ENCODE measurements at regions not wholly inside any gene's neighbourhood (a gene's known extent, or its start where the extent isn't known, plus 50 kb on each side); places are given as distances from the start of the nearest gene placed in this dataset.

DNA sequence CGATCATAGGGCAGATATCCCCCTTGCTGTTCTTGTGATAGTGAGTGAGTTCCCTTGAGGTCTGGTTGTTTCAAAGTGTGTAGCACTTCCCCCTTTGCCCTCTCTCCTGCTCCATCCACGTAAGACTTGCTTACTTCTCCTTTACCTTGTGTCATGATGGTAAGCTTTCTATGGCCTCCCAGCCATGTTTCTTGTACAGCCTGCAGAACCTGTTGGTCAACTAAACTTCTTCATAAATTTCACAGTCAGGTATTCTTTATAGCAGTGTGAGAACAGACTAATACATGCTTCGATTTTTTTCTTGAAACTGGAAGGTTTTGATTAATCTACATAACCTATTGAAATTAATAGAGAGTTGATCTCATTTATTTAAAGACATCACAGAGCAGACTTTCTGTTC is 302.5 kb upstream of the PBX1 start:
- TF ChIP-seq, protein P1, sequence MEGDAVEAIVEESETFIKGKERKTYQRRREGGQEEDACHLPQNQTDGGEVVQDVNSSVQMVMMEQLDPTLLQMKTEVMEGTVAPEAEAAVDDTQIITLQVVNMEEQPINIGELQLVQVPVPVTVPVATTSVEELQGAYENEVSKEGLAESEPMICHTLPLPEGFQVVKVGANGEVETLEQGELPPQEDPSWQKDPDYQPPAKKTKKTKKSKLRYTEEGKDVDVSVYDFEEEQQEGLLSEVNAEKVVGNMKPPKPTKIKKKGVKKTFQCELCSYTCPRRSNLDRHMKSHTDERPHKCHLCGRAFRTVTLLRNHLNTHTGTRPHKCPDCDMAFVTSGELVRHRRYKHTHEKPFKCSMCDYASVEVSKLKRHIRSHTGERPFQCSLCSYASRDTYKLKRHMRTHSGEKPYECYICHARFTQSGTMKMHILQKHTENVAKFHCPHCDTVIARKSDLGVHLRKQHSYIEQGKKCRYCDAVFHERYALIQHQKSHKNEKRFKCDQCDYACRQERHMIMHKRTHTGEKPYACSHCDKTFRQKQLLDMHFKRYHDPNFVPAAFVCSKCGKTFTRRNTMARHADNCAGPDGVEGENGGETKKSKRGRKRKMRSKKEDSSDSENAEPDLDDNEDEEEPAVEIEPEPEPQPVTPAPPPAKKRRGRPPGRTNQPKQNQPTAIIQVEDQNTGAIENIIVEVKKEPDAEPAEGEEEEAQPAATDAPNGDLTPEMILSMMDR (IDR thresholded peaks at IDR 0.05; ENCODE audit: insufficient read depth, missing control alignments) = no peak
- DNase-seq (ENCODE audit: insufficient read length, low spot score) (no peak), FAIRE-seq (no peak)

DNA sequence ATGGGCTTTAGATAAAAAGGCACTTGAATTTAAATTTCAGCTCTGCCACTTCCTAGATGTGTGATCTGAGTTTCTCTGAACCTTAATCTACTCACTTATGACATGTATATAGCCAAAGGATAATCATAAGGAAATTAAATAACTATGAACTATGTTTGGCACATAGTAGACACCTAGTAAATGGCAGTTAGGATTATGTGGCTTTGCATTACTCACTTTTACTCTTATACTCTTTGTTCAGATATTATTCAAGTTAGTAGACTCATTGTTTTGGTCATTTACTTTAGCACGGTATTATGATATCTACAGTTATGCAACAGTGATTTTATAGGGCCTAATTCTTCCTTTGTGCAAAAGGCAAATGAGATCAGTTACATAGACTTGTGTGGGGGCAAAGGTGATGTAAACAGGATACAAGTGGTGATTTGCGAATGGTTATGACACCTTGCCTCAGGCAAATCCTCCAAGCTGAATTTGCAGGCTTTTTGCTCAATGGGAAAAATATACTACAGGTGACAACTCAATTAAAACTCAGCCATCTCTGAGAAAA is 297.2 kb upstream of the PBX1 start:
- no peak for FAIRE-seq
- no peak for DNase-seq (ENCODE audit: insufficient read length, low spot score)

DNA sequence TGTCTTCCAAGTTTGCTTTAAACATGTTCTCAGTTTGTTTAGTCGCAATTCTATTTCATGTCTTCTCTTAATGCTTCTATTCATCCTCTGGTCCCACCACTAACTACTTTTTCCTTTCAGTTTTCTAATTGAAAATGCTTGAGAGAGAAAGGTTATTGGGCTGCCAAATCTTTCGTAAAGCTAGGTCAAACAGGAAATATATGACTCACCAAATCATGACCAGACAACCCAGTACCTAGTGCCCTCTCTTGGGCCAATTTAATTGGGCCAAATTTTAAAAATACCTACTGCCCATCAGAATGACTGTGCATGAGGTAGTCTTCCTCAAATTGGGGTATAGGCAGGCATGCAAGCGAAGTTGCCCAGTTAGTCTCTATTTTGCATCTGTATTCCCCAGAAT is 295.4 kb upstream of the PBX1 start:
- TF ChIP-seq, protein P1 (IDR thresholded peaks at IDR 0.05; ENCODE audit: insufficient read depth, missing control alignments) = no peak
- FAIRE-seq (peak; percentile 6), DNase-seq (ENCODE audit: insufficient read length, low spot score) (no peak)

More for the DNA sequence above, 297.2 kb upstream of the PBX1 start:
- TF ChIP-seq, protein P1 (IDR thresholded peaks at IDR 0.05; ENCODE audit: insufficient read depth, missing control alignments) = no peak

DNA sequence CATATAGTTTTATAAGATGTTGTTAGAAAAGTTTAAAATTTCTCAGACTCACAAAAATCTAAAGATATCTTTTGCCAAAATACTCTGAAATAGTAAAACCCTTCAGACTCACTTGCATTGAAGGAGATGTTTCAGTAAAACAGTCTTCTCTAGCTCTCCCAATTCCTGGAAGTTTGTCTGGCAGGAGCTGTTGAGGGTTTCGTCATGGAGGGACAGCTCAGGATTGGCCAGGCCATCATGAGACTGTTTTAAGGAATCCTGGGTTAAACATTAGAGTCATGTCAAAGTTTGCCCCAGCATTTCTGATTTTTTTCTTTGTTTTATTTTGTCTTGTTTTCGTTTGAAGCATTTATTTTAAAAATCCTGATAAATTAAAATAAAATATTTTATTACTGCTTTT is 293.8 kb upstream of the PBX1 start:
- FAIRE-seq (no peak), DNase-seq (ENCODE audit: insufficient read length, low spot score) (no peak)
- TF ChIP-seq, protein P1 (IDR thresholded peaks at IDR 0.05; ENCODE audit: insufficient read depth, missing control alignments) = no peak

DNA sequence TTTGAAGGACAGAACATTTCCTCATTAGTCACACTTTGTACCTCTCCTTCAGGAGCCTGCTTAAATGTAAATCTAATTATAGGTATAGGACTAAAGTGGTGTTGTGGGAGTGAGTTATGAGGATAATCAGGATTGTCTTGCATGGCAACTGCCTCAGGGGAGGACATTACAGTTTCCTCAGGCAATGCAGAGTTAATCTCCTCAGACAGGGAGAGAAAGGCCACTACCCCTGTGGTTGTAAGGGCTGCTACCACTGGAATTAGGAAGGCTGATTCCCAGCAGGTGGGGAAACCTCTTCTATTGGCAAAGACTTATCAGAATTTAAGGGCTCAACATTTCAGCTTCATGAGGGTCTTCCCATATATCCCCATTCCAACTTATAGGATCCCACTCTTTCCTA is 286.8 kb upstream of the PBX1 start:
- no peak for DNase-seq (ENCODE audit: insufficient read length, low spot score)
- TF ChIP-seq, protein P1 (IDR thresholded peaks at IDR 0.05; ENCODE audit: insufficient read depth, missing control alignments) = no peak
- peak; percentile 98 for FAIRE-seq

DNA sequence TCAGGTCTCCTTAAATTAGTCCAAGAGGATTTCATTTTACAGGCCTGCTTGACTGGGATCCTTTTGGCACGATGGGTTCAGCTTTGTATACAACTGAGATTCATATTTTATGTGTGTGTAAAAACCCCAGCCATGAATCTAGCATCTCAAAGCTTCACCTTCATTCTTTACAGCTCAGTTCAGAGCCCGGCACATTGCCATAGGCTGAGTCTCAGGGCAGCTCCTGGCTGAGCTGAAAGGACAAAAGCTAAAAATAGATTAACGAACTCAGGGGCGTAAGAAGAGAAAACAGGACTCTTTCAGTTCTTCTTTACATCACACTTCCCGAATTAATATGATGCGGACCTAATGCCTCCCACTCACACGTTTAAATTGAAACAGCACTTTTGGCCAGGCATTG is 262.8 kb upstream of the PBX1 start:
- no peak for FAIRE-seq
- no peak for DNase-seq (ENCODE audit: insufficient read length, low spot score)
- TF ChIP-seq, protein P1 (IDR thresholded peaks at IDR 0.05; ENCODE audit: insufficient read depth, missing control alignments) = no peak

DNA sequence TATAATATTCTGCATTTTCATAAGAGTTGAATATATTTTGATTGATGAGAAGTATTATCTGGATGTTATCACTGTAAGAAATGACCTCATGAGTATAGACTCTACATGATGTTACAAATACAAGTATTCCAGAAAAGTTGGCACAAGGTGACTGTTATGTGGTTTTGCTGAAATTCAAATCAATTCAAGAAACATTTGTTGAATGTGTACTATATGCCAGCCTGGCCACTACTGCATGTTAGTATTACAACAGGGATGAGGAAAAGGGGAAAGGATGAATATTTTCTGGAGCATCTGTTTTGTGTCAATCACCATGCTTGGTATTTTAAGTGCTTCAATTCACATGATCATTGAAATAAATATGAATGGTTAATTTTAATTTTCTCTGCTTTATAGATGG is 250.9 kb upstream of the PBX1 start:
- TF ChIP-seq, protein P1 (IDR thresholded peaks at IDR 0.05; ENCODE audit: insufficient read depth, missing control alignments) = no peak
- FAIRE-seq (peak; percentile 82), DNase-seq (ENCODE audit: insufficient read length, low spot score) (no peak)

Measured in D721Med (cell line).